Uterus (tissue), 3 donors: ENCODE measurements at regions not wholly inside any gene's neighbourhood (a gene's known extent, or its start where the extent isn't known, plus 50 kb on each side); places are given as distances from the start of the nearest gene placed in this dataset.

Source experiments
- DNase-seq, 2 donors: peaks; one replicate each; pipeline ENCODE4 v3.0.0-alpha.2; 2019 to 2020
- H3K27ac ChIP-seq, 2 donors: fragments of 200-600 bp; sonication (generic); 1 replicate in 1 of 2; 2 replicates in 1 of 2; pipeline ENCODE4 v1.5.1; 2016 to 2018
- H3K27me3 ChIP-seq, 2 donors: fragments of 200-600 bp; sonication (generic); one replicate each; pipeline ENCODE4 v1.5.1; 2018 to 2019; ENCODE audit warnings: control low read depth in 1 of 2
- H3K36me3 ChIP-seq, 2 donors: fragments of 200-600 bp; sonication (generic); one replicate each; pipeline ENCODE4 v1.5.1; 2019; ENCODE audit warnings: control low read depth in 1 of 2
- H3K4me1 ChIP-seq, 2 donors: fragments of 200-600 bp; sonication (generic); one replicate each; pipeline ENCODE4 v1.5.1; 2018 to 2019; ENCODE audit warnings: control low read depth in 1 of 2
- H3K4me3 ChIP-seq, 2 donors: fragments of 200-600 bp; sonication (generic); 1 replicate in 1 of 2; 2 replicates in 1 of 2; pipeline ENCODE4 v1.5.1; 2018 to 2019; ENCODE audit warnings: mild to moderate bottlenecking in 1 of 2
- H3K9me3 ChIP-seq, 2 donors: fragments of 200-600 bp; sonication (generic); one replicate each; pipeline ENCODE4 v1.5.1; 2019; ENCODE audit warnings: control low read depth in 1 of 2
- CTCF ChIP-seq, 4 experiments: fragments of 200-600 bp in 2 of 4; fragments of 450-650 bp in 2 of 4; sonication (generic) in 2 of 4; IDR thresholded peaks; one replicate each; pipeline ENCODE4 v1.5.1; 2016 to 2019; ENCODE audit warnings: antibody characterized with exemption in 4 of 4, mild to moderate bottlenecking in 2 of 4, moderate library complexity in 1 of 4
- POLR2A ChIP-seq, 2 donors: fragments of 450-650 bp; IDR thresholded peaks; one replicate each; pipeline ENCODE4 v1.6.1; 2016; ENCODE audit warnings: antibody characterized with exemption in 2 of 2, mild to moderate bottlenecking in 1 of 2, moderate library complexity in 1 of 2
- intact Hi-C: fragments of 100-400 bp; cut with DNase I; formaldehyde crosslinking; loops from one replicate; pipeline ENCODE4 v1.15.1; 2023; ENCODE audit warnings: low total_unique reads
- donor health status: DM: yes; HTN: yes; CAD: no.

- intact Hi-C loops, result no loop called here
- no peaks in the 10 kb centered on the region for H3K27me3 ChIP-seq
- no peaks in the 10 kb centered on the region for H3K4me1 ChIP-seq
- no peak for DNase-seq
- no peaks in the 10 kb centered on the region for H3K9me3 ChIP-seq
- TF ChIP-seq POLR2A (IDR thresholded peaks at IDR 0.05), result no peak
- TF ChIP-seq CTCF (IDR thresholded peaks at IDR 0.05), result no peak
- no peak overlapping the region for H3K4me3 ChIP-seq
- no peak overlapping the region for H3K27ac ChIP-seq
- H3K36me3 ChIP-seq, result no peaks in the 10 kb centered on the region
Observed at GRCh38 chr2:225207471-225207870, 165.2 kb upstream of the DOCK10 start.

GRCh38 chr2:225207043-225207442 lies 164.8 kb upstream of the DOCK10 start:
- no peaks in the 10 kb centered on the region for H3K27me3 ChIP-seq
- no peak for DNase-seq
- TF ChIP-seq POLR2A (IDR thresholded peaks at IDR 0.05) (no peak), CTCF (IDR thresholded peaks at IDR 0.05) (no peak)
- no peaks in the 10 kb centered on the region for H3K9me3 ChIP-seq
- no peaks in the 10 kb centered on the region for H3K4me1 ChIP-seq
- no peaks in the 10 kb centered on the region for H3K36me3 ChIP-seq
- H3K4me3 ChIP-seq, result no peak overlapping the region
- intact Hi-C loops, result no loop called here
- no peak overlapping the region for H3K27ac ChIP-seq

DNA sequence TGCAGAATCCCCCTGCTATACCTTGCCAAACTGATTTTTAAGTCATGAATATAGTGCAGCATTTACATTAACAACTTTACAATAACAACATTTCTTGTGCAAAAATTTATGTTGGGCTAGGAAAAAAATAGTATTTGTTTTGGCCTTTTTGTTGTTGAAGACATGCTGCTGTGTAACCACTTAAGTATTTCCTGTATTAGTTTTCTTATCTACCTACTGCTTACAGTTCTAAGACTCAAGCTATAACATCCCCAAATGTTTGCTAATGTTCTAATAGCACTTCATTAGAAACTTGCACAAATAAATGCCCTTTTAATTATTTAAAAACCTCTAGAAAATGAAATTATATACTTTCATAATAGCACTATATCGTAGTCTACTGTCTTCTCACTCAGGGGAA lies 154.3 kb upstream of the DOCK10 start:
- H3K9me3 ChIP-seq, result no peaks in the 10 kb centered on the region
- no peak for TF ChIP-seq POLR2A (IDR thresholded peaks at IDR 0.05)
- TF ChIP-seq CTCF (IDR thresholded peaks at IDR 0.05), result no peak
- no peak overlapping the region for H3K4me3 ChIP-seq
- no peaks in the 10 kb centered on the region for H3K27me3 ChIP-seq
- no peak for DNase-seq
- no peaks in the 10 kb centered on the region for H3K4me1 ChIP-seq
- no peak overlapping the region for H3K27ac ChIP-seq
- intact Hi-C loops, result no loop called here
- H3K36me3 ChIP-seq, result no peaks in the 10 kb centered on the region

GRCh38 chr2:225192869-225193268 lies 150.6 kb upstream of the DOCK10 start:
- Histone ChIP-seq H3K27me3 (no peaks in the 10 kb centered on the region), H3K4me3 (no peak overlapping the region), H3K9me3 (no peaks in the 10 kb centered on the region), H3K36me3 (no peaks in the 10 kb centered on the region), H3K27ac (no peak overlapping the region), H3K4me1 (no peaks in the 10 kb centered on the region)
- DNase-seq, result no peak
- intact Hi-C loops, result no loop called here
- TF ChIP-seq POLR2A (IDR thresholded peaks at IDR 0.05), result no peak
- TF ChIP-seq CTCF (IDR thresholded peaks at IDR 0.05), result no peak

- intact Hi-C loops, result no loop called here
- TF ChIP-seq CTCF (IDR thresholded peaks at IDR 0.05) (no peak), POLR2A (IDR thresholded peaks at IDR 0.05) (no peak)
- Histone ChIP-seq H3K9me3 (no peaks in the 10 kb centered on the region), H3K36me3 (no peaks in the 10 kb centered on the region), H3K4me3 (no peak overlapping the region), H3K27ac (no peak overlapping the region), H3K27me3 (no peaks in the 10 kb centered on the region), H3K4me1 (no peaks in the 10 kb centered on the region)
- DNase-seq, result no peak
Observed at GRCh38 chr2:225190987-225191386, 148.7 kb upstream of the DOCK10 start.
